Peyer's patch (tissue), 4 donors: ENCODE measurements at regions not wholly inside any gene's neighbourhood (a gene's known extent, or its start where the extent isn't known, plus 50 kb on each side); places are given as distances from the start of the nearest gene placed in this dataset.
A peak's percentile ranks its signal among the peaks of the same experiment; 100 is the strongest.

Source experiments
- DNase-seq, 3 donors: peaks; one replicate each; pipeline ENCODE4 v3.0.0-alpha.2; 2017 to 2019
- H3K27ac ChIP-seq, 4 donors: fragments of 200-600 bp; sonication (generic); one replicate each; pipeline ENCODE4 v1.5.1; 2016 to 2019
- H3K27me3 ChIP-seq, 2 donors: fragments of 200-600 bp; sonication (generic); one replicate each; pipeline ENCODE4 v1.5.1; 2019
- H3K36me3 ChIP-seq, 3 donors: fragments of 200-600 bp; sonication (generic); one replicate each; pipeline ENCODE4 v1.5.1; 2016 to 2019
- H3K4me1 ChIP-seq, 4 donors: fragments of 200-600 bp; sonication (generic); one replicate each; pipeline ENCODE4 v1.5.1; 2016 to 2019
- H3K4me3 ChIP-seq, 4 donors: fragments of 200-600 bp; sonication (generic); 1 replicate in 3 of 4; 2 replicates in 1 of 4; pipeline ENCODE4 v1.5.1; 2016 to 2019; ENCODE audit warnings: mild to moderate bottlenecking in 1 of 4
- H3K9me3 ChIP-seq, 4 donors: fragments of 200-600 bp; sonication (generic); one replicate each; pipeline ENCODE4 v1.5.1; 2016 to 2019; ENCODE audit warnings: mild to moderate bottlenecking in 1 of 4
- CTCF ChIP-seq, 6 experiments: fragments of 450-650 bp in 4 of 6; fragments of 200-600 bp in 2 of 6; sonication (generic) in 1 of 6; IDR thresholded peaks; one replicate each; pipeline ENCODE4 v1.5.1; 2017 to 2019; ENCODE audit warnings: antibody characterized with exemption in 6 of 6, mild to moderate bottlenecking in 3 of 6, moderate library complexity in 1 of 6
- POLR2A ChIP-seq, 2 donors: fragments of 450-650 bp; IDR thresholded peaks; one replicate each; pipeline ENCODE4 v1.5.1; 2017; ENCODE audit warnings: antibody characterized with exemption in 2 of 2, mild to moderate bottlenecking in 2 of 2, moderate library complexity in 2 of 2

GRCh38 chr17:77432034-77432661 is 291.4 kb downstream of the SEC14L1 start:
- no peak for DNase-seq
- TF ChIP-seq CTCF (IDR thresholded peaks at IDR 0.05) (no peak), POLR2A (IDR thresholded peaks at IDR 0.05) (no peak)
- H3K4me1 ChIP-seq, result peaks cover 0 to 87% (median 76%) of the 10 kb centered on the region in 4 donors

GRCh38 chr17:77432742-77433141 is 292.0 kb downstream of the SEC14L1 start:
- Histone ChIP-seq H3K36me3 (no peaks in the 10 kb centered on the region), H3K9me3 (no peaks in the 10 kb centered on the region), H3K4me1 (peaks cover 0 to 87% (median 77%) of the 10 kb centered on the region in 4 donors), H3K27me3 (no peaks in the 10 kb centered on the region), H3K4me3 (no peak overlapping the region), H3K27ac (peak overlapping the region in 1 of 4 donors; percentile 98)
- TF ChIP-seq POLR2A (IDR thresholded peaks at IDR 0.05) (no peak), CTCF (IDR thresholded peaks at IDR 0.05) (no peak)
- DNase-seq, result no peak

More at GRCh38 chr17:77432034-77432661, 291.4 kb downstream of the SEC14L1 start:
- H3K9me3 ChIP-seq, result no peaks in the 10 kb centered on the region
- no peaks in the 10 kb centered on the region for H3K36me3 ChIP-seq
- H3K4me3 ChIP-seq, result no peak overlapping the region
- peak overlapping the region in 1 of 4 donors; percentile 98 for H3K27ac ChIP-seq
- no peaks in the 10 kb centered on the region for H3K27me3 ChIP-seq

GRCh38 chr17:77433385-77434135 is 292.8 kb downstream of the SEC14L1 start:
- Histone ChIP-seq H3K4me1 (peaks cover 0 to 87% (median 78%) of the 10 kb centered on the region in 4 donors), H3K27me3 (no peaks in the 10 kb centered on the region), H3K9me3 (no peaks in the 10 kb centered on the region), H3K27ac (peak overlapping the region in 2 of 4 donors; percentile 18 to 98), H3K36me3 (no peaks in the 10 kb centered on the region), H3K4me3 (peak overlapping the region in 1 of 4 donors; percentile 9)
- TF ChIP-seq POLR2A (IDR thresholded peaks at IDR 0.05) (no peak), CTCF (IDR thresholded peaks at IDR 0.05) (no peak)
- DNase-seq, result no peak

GRCh38 chr17:77434136-77435114 is 293.7 kb downstream of the SEC14L1 start:
- no peaks in the 10 kb centered on the region for H3K27me3 ChIP-seq
- H3K27ac ChIP-seq, result peak overlapping the region in 2 of 4 donors; percentile 18 to 98
- TF ChIP-seq POLR2A (IDR thresholded peaks at IDR 0.05), result no peak
- no peak for TF ChIP-seq CTCF (IDR thresholded peaks at IDR 0.05)
- H3K4me1 ChIP-seq, result peaks cover 4 to 87% (median 78%) of the 10 kb centered on the region in 4 donors
- no peaks in the 10 kb centered on the region for H3K36me3 ChIP-seq
- H3K9me3 ChIP-seq, result no peaks in the 10 kb centered on the region
- no peak for DNase-seq
- H3K4me3 ChIP-seq, result peak overlapping the region in 1 of 4 donors; percentile 9
